HG03571 (cell line): ENCODE measurements at regions not wholly inside any gene's neighbourhood (a gene's known extent, or its start where the extent isn't known, plus 50 kb on each side); places are given as distances from the start of the nearest gene placed in this dataset.

Experiments
- ATAC-seq: cut with Tn5 transposase; IDR thresholded peaks from one replicate; pipeline ENCODE4 v1.9.1; 2021; ENCODE audit not compliant: unreplicated experiment

DNA sequence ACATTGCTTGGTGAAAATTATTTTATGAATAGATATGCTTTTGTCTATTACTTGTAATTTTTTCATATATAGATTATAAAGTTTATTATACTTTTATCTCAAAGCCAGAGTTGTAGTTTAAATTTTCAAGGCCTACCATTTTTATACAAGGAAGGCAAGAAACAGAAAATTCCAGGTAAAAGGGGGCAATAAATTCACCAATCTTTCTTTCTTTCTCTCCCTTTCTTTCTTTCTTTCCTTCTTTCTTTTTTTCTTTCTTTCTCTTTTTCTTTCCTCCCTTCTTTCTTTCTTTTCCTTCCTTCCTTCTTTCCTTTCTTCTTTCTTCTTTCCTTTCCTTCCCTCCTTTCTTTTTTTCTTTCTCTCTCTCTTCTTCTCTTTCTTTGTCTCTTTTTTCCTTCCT, 529.4 kb downstream of the PCDH17 start:
- no peak for ATAC-seq

DNA sequence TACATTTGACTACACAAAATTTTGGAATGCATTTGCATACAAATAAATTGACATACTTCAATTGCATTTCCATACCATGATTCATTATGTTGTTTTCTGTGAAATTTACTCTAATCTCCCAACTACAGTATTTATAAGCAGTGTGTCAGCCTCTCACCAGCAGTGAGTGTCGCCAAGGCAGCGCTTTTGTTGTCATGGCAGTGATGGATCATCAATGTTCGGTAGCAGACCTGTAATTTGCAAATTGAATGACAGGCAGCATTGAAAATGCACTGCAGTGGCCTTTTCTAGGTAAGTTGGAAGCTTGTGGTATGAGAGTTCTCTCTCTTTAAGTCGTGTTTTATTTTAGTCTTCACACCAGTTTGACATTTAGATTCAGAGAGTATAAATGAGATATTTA, 534.1 kb downstream of the PCDH17 start:
- ATAC-seq = no peak

DNA sequence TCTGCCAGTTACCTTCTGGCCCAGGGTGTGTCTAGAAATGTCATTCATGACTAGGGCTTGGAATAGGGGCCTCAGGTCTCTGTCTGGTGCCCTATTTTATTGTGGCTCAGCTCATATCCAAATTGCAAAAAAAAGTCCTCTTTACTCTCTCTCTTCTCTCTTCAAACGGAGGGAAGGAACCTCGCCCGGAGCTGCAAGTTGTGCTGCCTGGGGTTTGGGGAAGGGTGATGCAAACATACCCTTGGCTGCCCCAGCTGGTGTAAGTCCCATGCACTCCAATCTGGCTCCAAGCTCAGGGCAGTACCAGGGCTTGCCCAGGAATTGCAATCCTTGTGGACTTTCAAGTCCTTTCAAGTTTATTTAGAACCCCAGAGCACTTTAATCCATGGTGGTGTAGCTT, 549.6 kb downstream of the PCDH17 start:
- no peak for ATAC-seq

DNA sequence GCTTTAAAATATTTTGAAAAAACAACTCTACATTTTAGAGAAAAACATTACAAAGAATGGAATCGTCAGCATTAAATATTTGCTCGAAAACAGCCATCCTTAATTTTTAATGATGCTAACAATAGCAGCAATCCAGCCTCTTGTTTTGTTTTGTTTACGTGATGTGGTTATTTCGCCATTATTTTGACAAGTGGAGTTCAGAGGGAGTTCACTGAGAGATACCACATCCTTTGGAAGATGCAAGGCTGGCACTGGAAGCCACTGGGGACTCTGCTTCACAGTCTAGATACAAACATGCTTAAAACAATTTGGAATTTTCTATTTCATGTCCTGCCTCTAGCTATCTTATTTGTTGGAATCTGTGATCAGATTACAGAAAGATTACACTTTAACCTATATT, 556.3 kb downstream of the PCDH17 start:
- no peak for ATAC-seq

DNA sequence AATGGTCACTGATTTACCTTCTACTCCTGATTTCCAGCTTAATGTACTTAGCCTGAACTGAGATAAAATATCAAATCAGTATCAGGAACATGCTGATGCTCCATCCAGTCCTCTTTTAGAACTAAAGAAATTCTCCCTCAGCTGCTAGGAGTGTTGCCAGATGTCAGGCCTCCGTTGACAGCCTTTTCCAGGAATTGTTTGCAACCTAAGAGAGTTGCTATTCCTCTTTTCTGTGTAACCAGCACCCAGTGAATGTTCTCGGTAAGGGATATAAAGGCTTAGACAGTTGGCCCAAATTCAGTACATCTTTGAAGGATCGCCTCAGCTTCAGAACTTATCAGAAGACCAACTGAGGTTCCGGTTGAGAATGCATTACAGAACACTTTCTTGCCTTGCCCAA, 559.0 kb downstream of the PCDH17 start:
- ATAC-seq = no peak

DNA sequence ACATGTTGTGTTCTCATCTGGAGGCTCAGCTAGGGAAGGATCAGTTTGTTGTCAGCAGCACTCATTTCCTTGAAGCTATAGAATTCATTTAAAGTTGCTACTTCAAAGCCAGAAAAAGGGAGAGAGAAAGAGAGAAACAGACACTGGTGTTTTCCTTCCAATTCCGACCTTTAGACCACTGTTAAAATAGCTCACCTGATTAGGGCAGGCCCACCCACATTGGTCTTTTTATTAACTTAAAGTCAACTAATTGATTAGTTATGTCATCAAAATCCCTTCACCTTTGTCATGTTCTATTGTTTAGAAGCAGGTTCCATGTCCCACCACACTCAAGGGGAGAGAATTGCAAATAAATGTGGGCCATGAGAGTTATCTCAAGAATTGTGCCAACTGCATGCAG, 560.2 kb downstream of the PCDH17 start:
- no peak for ATAC-seq

DNA sequence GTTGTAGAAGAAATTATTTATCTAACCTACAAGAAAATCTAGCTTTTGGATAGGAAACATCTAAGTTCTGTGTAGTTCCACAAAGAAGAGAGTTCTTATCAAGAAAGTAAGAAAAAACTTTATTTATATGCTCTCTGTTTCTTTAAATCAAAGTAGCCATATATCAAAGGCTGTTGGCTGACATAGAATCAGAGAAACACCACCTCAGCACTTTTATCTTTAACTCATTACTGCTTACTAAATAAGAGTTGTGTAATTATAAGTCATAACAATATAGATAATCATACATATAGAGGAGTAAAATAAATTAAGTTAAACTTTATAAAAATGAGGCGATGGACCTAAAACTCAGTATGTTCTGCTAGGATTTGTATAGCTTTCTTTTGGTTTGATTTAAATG, 570.6 kb downstream of the PCDH17 start:
- ATAC-seq = no peak

DNA sequence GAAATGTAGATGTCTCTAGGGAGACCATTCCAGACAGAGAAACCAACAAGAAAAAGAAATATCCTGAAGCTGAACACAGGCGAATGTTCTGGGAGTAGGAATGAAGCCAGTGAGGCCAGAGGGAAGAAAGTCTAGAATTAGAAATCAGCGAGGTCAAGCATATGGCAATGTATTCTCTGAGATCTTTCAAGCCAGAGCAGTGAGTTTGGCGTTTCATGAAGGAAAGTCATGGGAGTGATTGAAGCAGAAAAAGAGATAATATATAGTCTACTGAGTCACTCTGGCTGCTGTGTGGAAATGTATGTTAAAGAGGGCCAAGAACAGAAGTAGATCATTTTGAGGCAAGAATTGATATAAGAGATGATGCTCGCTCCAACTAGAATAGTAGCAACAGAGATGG, 576.0 kb downstream of the PCDH17 start:
- ATAC-seq = no peak

DNA sequence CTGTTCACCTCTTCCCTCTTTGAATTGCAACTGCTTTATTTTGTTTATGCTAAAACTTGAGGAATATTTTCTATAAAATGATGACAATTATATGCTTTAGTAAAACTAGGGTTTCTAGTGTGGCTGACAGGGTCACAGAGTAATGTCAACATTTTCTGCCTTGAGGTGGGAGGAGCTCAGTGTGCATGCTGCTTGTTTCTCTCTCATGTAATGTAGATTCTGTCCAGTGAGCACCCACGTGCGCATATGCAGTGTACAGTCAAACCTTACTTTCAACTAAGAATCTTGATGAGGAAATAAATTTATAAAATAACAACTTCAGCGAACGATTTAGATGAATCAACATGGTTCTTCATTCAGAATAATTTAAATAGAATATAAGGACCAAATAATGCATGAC, 603.9 kb downstream of the PCDH17 start:
- ATAC-seq = no peak

DNA sequence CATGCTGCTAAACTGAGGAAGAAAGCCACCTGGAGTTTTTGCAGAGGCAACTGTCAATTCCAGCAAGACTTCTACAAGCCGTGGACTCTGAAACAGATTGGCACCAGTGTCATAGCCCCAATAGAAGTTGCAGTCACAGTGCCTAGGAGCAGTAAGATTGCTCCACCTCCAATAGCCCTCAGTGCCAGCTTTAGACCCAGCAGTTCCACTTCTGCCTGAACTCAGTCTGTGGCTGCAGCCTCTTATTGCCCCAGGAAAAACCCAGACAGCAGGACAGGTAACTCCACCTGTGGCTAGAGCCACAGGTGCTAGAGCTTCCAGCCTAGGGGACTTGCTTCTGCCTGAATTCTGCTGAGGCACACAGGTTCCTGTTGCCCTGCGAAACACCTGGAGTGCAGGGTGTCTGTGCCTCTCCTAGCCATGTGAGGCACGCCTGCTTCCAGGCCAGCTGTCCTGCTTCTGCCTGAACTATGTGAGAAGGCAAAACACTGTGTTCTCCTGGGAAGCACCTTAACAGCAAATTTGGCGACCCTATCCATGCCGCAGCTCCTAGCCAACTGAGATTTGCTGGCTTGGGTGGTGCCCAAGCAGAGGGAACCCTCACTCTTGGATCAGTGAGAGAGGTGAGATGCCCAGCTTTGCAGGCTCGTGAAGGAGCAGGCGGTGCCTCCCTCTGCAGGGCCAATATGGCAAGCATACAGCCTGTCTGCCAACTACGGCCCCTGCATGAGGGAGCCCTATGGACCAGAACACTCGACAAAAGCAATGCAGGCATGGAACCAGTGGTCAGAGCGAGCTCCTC, 607.6 kb downstream of the PCDH17 start:
- no peak for ATAC-seq

DNA sequence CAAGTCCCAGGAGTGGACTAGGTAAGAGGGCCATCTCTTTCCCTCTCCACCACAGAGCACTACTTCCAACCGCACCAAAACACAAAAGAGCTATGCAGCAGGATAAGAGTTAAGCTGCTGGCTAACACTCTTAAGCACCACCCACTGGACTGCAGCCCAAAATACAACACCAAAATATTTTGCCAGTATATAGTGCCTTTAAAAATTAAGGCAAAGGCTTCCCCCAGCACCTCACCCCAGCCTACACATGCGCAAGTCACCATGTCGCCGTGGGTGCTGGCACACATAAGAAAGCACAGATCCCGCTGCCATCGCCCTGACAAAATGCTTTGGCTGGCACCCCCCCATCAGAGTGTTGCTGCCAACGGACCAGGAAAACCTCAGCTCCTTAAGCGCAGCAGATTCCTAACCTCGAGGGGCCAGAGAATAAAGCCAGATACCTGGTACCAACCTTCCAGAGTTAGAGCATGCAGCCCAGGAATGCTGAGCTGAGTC, 608.3 kb downstream of the PCDH17 start:
- ATAC-seq = no peak

DNA sequence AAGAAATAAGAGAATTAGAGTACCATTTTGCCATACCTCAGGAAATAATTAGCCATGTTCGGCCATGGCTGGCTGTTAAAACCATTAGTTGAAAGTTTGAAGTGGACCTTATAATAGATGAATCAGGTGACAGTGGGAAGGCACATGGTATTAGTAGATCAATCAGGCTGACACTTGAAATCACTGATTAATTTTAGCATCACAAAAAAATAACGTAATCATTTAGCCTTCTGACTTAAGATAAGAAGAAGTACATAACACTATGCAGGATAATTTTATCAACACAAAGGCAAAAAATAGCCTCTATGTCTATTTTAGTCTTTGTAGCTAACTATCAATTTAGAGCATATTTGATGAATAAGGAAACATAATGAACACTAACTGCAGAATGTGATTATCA, 615.5 kb downstream of the PCDH17 start:
- no peak for ATAC-seq

DNA sequence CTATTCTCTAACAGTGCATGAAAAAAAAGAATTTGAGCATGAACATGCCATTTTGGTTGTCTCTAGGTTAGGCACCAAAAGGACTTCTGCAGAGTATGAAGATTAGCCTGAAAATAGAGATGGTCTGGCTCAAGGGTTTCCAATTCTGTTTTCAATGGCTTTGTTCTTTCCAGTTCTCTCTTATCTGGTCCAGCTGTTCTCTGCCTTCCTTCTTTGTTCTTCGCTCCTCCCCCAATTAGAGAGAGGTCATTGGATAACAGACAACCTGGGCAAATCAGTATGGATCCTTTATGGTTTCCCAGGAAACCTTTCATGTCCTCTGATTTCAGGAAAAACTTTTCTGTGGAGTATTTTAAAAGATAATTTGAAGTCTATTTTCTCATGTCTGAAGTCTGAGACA, 623.4 kb downstream of the PCDH17 start:
- ATAC-seq = no peak

DNA sequence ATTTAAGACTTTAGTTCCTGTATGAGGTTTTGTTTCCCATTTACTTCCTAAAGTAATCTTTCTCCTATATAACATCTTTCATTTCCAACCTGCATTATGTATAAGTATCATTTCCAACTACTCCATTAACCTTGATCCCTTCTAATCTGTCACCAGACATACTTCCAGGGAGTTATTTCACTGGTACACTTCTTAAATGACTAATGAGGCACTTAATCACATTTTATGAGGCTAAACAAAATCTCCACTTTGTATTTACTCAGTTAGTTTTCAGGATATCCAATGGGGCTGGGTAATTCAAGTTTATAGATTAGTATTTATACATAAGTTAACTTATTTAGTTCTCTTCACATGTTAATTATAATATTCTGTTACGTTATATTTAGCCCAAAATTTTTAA, 634.7 kb downstream of the PCDH17 start:
- ATAC-seq = no peak

DNA sequence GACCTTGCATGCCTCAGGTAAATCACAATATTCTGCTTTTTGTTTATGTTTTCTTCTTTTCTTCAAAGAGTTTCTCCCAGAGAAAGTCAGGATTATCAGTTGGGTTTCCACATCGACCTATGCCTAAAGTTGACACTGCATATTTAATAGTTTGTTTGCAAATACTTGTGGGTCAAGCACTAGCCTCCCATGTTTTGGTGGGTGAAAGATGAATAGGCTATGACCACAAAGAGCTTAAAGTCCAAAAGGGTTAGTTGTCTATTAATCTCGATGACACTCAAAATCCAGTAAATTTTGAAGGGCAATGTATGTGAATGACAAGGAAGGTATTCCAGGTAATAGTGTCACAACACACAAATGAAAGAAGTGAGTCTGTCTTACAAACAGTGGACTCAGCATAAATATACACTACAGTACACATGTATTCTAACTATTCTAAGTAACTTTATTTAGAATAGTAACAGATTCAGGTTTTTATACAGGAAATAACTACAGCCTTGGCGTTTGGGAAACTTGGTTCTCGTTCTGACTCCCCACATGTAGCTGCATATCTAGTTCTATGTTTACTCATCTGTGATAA, 667.1 kb downstream of the PCDH17 start:
- no peak for ATAC-seq

DNA sequence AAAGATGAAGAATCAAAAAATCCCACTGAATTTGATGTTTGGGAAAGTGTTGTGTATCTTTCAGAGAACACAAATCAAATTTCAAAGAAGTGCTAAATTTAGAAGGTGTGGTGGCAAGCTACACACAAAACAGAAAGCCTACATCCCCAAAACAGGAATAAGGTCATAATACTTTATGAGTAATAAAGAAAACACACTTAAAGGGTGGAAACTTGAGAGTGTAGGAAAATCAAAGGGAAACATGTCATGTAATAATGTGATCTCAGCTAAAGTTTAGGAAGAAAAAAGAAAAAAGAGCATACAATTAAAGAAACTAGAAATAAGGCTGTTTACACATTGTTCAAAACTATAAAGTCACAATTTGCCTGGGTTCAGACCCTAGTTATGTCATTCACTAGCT, 668.7 kb downstream of the PCDH17 start:
- ATAC-seq = no peak

DNA sequence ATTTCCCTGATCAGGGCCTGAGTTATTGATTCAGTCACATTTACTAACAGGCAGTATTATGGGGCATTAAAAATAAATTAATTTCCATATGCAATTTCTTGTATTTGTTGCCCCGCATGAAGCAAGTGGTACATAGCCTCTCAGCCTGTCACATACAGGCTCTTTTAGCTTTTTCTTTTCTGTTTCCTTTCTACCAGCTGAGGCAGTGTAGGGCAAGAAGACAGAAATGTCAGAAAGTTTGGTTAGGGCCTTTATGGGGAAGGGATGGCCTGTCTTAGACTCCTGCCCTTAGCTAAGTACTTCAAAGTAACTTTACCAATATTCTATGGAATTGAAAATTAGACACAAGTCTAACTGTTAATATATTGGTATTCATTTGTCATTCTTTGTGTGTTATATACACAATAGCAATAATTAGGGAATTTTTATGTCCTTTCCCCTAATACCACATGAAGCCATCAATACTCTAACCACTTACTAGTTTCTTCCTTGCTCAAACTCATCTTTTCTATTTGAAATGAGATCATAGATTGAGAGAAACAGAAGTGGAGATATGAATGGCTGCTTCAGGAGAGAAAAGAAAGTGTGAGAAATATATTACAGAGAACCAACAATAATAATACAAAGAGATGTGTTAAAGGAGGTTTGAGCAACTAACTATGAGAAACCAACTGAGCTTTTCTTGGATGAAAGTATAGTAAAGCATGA, 669.6 kb downstream of the PCDH17 start:
- no peak for ATAC-seq

DNA sequence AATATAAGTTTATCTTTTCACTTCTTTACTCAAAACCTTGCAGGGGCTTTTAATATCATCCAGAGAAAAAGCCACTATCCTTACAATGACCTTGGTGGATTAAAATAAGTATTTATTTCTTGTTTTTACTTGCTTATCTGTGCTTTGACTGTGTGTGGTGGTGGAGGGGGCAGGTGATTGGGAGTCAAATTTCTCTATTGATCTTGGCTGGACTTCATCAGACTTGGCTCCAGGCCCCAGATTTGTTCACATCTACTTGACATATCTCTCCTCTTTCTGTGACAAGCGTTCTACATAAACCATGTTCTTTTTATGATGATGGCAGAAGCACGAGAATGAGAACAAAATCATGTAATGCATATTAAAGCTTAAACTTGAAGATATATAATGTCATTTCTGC, 670.8 kb downstream of the PCDH17 start:
- ATAC-seq = no peak

DNA sequence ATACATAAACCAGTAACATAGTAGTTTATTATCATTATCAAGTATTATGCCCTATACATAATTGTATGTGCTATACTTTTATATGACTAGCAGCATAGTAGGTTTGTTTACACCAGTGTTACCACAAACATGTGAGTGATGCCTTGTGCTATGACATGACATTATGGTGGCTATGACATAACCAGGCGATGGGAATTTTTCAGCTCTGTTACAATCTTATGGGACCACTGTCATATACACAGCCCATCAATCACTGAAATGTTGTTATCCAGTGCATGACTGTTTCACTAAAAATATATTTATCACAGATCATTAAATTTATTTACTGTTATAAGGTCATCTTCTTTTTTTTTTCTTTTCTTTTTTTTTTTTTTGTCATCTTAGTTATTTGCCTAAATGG, 674.5 kb downstream of the PCDH17 start:
- no peak for ATAC-seq

DNA sequence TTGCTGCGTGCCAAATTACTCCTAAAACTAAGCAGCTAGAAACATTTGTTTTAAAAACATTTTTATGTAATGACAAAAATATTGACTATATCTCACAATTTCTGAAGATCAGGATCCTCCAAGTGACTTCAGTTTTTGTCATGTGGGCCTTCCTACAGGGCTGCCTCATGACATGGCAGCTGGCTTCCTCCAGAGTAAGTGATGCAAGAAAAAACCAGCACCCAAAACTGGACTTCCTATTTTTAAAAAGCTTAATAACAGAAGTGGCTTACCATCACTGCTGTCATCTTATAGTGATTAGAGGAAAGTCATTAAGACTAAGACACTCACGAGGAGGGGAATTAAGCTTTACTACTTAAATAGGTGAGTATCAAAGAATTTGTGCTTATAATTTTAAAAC, 681.7 kb downstream of the PCDH17 start:
- no peak for ATAC-seq

DNA sequence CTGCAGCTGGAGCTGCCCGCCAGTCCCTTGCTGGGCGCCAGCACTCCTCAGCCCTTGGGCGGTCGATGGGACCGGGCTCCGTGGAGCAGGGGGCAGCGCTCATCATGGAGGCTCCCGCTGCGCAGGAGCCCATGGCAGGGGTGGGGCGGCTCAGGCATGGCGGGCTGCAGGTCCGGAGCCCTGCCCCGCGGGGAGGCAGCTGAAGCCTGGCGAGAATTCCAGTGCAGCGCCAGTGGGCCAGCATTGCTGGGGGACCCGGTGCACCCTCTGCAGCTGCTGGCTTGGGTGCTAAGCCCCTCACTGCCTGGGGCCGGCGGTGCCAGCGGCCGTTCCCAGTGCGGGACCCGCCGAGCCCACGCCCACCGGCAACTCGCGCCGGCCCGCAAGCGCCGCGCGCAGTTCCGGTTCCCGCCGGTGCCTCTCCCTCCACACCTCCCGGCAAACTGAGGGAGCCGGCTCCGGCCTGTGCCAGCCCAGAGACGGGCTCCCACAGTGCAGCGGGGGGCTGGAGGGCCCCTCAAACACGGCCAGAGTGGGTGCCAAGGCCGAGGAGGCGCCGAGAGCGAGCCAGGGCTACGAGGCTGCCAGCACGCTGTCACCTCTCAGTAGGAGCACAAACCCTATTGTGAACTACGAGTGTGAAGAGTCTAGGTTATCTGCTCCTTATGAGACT, 687.1 kb downstream of the PCDH17 start:
- ATAC-seq = no peak

DNA sequence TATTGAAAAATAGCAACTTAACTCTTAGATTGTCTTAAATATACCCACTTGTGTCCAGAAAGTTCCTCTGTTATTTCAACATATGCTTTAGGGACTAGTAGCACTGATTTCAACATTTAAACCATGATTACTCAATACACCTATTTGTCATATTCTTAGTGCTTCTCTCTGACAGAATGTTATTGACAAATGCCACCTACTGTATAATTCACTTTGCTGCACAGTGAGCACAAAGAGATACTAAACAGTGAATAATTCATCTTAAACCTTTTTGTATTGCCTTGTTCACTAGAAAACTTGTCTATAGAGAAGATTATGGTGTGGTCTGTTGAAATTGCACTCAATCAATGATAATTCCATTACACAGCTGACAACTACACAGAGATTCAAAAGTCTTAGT, 692.6 kb downstream of the PCDH17 start:
- no peak for ATAC-seq
